GM18507 (cell line): ENCODE measurements at regions not wholly inside any gene's neighbourhood (a gene's known extent, or its start where the extent isn't known, plus 50 kb on each side); places are given as distances from the start of the nearest gene placed in this dataset.
"Not testable (repeated sequence)": the region's sequence is repeated elsewhere in the genome, so short reads cannot be mapped to it uniquely, and the experiment has no call there.

Experiments
- DNase-seq: peaks from one replicate; pipeline ENCODE4 v3.0.0; 2011; ENCODE audit warnings: low read depth; ENCODE audit not compliant: insufficient read length; ENCODE audit errors: extremely low spot score
- FAIRE-seq: peaks from 2 replicates; lab custom pipeline; 2011; peaks lifted over from hg19 to GRCh38; lab: Jason Lieb, UNC

DNA sequence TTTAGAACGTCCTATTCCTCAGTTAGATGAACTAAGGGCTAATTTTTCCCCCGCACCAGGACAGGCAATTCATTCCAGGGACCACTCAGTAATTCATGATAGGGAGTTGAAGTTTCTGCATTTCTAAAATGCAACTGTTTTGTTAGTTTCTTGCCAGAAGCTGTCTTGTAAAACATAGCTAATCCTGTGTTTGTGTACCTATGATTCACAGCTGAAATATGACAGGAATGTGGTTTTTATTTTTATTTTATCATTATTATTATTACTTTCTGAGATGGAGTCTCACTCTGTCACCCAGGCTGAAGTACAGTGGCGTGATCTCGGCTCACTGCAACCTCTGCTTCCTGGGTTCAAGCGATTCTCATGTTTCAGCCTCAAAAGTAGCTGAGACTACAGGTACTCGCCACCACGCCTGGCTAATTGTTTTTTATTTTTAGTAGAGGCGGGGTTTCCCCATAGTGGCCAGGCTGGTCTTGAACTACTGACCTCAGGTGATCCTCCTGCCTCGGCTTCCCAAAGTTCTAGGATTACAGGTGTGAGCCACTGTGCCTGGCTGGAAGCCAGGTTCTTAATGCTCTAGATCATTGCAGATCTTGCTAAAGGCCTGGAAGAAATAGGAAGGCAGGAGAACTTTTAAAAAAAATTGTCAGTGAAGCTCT is 154.8 kb upstream of the FHL2 start:
- no peak for DNase-seq
- FAIRE-seq: no peak

DNA sequence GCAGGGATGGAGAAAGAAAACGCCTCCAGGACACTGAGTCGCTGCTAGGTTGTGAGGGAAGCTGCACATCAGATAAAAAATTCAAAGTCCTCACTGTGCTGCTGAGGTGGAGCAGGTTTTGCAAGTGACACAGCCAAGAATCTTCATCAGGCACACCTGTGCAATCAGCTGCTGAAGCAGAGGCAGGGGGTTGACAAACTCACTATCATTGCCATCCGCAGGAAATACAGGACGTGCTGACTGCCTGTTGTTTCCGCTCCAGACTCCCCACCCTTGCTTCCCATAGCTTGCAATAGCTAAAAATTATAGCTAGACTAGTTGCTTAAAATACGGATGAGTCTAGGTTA is 147.8 kb upstream of the FHL2 start:
- no peak for FAIRE-seq
- DNase-seq: no peak

DNA sequence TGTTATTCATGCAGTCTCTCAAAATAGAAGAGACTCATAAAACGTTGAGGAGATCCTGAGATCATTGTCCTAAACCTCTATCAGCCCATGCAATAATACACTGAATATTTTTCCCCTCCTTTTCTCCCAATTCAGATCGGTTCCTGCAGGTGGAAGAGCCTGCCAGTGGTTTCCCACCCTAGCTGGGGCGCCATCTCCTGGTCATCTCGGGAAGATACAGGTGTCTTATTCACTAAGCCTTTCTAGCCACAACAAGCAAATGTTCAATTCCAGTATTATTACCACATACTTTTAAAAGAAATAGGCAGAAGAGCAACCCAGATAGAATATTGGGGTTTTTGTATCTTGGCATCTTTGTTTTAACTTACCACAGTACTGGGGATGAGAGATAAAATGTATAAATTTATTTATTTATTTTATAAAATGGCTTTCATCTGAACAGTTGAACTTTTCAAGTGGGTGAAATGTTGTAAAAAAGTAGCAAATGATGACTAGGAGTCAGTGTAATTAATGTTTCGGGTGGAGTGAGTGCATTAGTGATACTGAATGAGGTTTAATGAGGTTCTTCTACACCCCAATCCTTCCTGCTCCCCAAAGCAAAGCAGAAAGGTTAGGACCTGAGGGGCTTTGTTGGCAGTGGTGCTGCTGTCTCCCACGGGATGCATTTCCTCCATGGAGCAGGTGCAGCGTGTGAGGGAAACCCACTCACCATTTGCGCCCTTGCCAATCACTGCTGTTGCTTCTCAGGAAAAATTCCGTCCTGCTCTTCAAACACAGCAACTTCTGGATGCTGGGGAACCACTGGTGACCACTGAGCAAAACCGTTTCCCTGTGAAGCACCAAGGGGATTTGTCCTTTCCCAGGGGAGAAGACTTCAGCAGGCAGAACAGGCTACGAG is 147.1 kb upstream of the FHL2 start:
- FAIRE-seq (peak; percentile 18), DNase-seq (peak; percentile 39)

DNA sequence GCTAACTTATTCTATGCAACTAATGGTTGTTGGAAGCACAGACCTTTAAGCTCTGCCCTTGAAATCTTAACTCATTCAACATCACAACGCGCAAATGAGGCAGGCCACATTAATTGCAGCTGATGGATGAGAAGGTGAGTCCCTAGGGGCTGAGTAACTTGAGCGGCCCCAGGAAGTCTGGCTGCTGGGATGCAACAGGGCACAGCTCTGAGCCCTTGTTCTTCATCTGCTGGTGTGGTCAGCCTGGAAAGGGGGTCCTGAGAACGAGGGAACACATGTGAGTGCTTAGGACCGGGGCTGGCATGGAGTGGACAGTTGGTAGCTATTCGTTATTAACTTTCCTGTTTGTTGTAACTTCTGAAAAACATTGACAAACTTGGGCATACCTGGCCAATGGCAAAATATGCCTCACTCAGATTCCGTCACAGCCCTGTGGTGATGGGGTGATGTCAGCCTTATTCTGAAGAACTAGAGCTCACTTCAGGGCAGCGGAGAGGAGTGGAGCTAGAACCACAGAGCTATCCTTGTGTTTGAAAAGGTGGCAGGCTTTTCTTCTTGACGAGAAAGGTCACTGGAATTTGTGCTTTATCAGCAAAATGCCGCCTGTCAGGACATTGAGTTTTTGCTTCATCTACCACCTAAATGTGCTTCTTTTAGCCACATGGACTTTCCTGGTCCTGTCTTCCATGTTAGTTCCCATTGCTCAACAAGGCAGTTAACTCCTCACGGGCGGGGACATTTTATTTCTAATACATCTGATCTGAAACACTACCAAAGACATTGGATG is 145.9 kb upstream of the FHL2 start:
- FAIRE-seq: no peak

DNA sequence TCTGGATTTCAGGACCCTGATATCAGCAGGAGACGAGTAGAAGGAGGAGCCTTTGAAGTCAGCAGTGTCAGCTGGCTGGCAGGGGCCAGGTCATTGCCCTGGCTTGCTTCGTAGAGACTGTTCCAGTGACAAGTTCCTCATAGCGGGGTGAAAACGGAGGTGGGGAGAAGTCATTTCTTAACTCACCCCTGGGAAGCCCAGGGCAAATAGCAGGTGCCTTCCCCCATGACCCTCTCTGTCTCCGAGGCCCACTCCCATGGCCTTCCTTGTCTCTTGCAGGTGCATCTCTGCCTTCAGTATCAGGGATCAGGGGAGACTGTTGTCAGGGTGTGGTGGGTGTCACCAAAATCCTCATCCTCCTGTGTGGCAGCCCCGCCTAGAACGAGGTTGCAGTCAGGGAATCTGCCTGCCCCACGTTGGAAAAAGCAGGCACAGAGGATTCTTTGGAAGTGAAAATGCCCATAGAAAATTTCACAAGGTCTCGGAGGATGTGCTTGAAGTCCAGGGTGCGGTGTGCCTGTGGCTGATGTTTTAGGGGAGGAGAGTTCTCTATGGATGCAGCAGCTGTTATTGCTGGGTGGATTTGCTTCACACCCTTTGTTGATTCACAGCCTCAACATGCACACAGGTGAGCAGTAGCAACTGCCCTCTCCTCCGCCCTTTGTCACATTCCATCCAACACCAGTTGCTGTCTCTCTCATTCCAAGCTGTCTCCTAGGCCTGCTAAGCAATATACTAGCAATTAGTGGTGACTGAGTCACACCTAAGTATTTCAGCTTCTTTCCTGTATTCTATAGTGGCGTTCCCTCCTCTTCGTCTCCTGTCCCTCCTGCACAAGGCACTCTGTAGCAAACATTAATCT is 142.6 kb upstream of the FHL2 start:
- DNase-seq: no peak
- FAIRE-seq: no peak

More for the DNA sequence above, 145.9 kb upstream of the FHL2 start:
- no peak for DNase-seq

DNA sequence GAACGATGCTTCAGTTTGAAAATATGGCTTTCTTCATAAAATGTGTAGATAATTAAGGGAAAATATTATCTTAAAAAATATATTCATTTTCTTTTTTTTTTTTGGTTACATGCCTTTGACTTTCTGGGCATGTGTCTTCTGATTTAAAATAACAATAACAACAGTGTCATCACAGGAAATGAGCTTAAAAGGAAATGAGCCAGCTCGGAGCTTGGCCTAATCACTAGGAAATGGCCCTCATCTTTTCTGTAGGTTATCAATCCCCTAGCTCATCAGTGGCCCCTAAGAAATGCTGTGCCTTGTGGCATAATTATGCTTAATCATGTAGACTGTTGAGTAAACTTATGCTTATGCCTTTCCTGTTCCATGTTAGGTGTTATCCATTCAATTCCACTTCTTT is 141.8 kb upstream of the FHL2 start:
- DNase-seq (no peak), FAIRE-seq (no peak)

DNA sequence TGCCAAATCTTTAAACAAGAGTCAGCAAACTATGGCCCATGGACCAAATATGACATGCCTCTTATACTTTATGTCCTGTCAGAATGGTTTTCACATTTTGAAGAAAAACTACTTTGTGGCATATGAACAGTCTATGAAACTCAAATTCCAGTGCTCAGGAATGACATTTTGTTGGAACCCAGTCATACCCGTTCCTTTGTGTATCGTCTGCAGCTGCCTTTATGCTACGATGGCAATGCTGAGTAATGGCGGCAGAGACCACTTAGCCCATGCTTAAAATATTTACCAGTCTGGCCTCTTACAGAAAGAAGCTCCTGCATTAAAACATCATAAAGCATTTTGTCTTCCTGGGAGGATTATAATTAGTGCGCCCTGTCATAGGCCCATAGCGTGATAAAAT is 140.5 kb upstream of the FHL2 start:
- no peak for FAIRE-seq
- no peak for DNase-seq

DNA sequence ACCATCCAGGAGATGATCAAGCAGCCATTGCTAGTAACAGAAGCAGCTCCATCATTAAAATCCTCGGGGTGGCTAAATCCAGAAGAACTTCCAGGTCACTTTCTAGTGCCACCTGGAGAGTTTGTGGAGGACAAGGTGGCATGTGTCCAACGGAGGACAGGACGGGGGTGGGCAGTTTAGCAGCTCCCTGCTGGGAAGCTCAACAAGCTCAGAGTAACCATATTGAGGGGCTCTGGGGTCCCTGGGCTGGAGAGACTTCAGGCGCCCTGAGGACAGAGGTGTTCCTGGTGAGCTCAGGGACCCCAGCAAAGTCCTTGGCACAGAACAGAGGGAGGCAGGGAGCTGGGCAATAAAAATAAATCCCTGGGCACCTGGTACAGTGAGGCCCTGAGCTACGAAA is 140.0 kb upstream of the FHL2 start:
- FAIRE-seq (no peak), DNase-seq (no peak)

DNA sequence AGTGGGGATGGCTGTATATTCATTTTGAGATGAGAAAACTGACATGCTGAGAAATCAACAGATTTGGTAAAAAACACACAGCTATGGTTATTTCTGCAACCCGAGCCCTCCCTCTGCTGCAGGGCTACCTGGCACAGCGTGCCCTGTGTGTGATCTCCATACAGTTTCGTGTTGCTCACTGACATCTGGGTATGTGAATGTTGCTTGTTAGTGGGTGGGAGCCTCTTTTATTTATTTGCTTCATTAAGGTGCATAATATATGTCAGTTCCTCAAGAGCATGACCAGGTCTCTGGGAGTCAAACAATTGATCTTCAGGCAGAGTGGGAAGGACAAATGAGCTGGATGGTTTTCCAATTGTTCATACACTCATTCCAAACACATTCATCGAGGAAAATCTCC is 139.1 kb upstream of the FHL2 start:
- no peak for FAIRE-seq
- DNase-seq: no peak

DNA sequence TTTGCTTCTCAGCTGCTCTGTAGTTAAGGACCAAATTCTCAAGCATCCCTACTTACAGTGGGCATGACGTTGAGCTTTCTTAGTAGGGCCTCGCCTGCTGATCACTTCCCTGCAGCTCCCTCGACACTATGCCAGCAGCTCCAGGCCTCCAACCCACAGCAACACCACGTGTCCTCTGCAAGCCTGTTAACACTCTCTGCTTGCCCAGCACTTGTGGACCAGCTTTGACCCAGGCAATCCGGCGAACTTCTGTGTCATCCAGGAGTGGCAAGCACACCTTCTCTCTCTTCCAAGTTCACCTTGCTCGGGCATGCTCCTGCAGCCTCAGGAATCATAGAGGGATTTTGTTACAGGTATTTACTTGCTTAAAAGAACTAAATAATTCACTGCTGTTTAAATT is 138.6 kb upstream of the FHL2 start:
- DNase-seq (no peak), FAIRE-seq (no peak)

DNA sequence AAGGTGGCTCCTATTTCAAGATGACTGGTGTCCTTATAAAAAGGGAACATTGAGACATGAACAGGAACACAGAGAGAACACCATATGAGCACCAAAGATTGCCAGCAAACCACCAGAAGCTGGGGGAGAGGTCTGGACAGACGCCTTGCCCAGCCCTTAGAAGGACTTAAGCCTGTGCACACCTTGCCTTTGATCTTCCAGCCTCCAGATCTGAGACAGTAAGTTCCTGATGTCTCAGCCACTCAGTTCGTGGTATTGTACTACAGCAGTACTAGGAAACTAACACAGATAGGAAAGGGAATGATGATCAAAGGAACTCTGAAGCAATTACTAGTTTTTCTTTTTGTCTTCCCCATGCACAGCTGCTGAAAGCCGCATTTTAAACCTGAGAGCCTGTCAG is 137.3 kb upstream of the FHL2 start:
- DNase-seq (no peak), FAIRE-seq (no peak)

DNA sequence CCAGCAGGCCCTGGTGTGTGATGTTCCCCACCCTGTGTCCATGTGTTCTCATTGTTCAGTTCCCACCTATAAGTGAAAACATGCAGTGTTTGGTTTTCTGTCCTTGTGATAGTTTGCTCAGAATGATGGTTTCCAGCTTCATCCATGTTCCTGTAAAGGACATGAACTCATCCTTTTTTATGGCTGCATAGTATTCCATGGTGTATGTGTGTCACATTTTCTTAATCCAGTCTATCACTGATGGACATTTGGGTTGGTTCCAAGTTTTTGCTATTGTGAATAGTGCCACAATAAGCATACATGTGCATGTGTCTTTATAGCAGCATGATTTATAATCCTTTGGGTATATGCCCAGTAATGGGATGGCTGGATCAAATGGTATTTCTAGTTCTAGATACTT is 130.4 kb upstream of the FHL2 start:
- DNase-seq, FAIRE-seq: not testable (repeated sequence)

DNA sequence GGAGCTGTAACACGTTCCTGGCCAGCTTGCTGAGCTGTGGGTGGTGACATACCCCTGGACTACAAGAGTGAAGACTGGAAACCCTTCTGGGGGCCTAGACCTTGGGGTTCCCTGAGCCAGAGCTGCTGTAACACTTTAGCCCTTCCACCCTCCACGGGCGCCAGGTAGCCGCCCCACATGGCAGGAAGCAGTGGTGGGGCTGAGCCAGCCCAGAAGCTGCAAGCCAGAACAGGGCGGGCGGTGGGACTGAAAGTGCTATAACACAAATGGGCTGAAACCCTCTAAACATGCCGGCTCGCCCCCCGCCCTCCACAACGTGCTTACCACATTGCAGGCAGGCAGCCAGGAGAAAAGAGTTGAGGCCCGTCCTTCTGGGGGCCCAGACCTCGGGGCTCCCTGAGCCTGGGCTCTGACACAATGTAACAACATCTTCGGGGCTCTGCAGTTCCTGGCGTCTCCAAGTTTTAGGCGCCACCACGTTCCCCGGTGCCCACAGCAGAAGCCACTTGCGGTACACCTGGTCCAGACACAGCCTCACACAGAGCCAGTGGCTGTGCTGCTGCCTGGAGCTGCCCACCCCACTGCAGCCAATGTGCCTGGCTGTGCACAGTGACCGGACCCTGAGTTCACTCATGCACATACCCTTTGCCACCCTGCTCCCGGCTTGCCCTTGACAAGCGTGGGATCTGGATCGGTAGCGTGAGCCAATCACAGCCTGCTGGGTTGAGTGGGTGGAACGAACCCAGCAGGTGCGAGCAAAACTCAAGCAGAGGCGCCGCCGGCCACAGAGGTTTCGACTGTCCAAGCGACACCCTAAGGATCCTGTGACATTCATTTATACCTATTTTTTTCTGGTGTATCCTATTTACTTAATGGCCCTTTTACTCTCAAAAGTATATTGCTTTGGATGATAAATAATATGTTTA is 127.4 kb upstream of the FHL2 start:
- FAIRE-seq (no peak), DNase-seq (no peak)

DNA sequence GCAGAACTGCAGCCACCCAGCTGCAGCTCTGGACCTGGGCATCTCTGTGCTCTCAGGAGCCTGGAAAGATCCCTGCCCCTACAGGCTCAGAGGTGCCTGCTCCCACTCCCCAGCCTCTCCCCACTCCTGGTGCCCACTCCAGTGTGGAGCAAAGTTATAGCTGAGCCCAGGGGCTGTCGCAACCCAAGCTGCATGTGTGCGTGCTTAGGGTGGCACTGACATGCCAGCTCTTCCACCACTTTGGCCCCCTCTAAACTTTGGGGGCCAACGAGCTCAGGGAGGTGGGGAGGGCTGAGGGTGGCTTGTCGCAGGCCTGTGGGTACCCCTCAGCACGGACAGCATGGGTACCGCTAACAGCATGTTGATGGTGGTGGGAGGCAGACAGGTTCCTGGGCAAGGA is 126.3 kb upstream of the FHL2 start:
- no peak for DNase-seq
- no peak for FAIRE-seq

DNA sequence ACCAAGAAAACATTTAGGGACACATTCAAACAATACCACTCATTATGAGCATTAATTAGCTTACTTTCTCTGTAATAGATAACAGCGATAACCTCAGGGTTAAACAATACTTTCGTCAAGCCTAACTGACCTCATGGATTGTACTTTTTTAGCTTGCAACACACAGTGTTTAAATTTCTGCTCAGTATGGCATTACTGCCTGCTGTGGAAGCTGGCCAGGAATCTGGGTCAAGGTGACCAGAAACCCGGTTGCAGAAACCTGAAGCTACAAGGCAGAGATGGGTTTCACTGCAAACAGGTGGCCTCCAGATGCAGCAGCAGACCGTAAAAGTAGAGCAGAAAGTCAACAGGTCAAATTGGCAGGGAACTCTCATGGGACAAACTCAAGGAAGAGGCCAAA is 123.8 kb upstream of the FHL2 start:
- DNase-seq: no peak
- FAIRE-seq: no peak

DNA sequence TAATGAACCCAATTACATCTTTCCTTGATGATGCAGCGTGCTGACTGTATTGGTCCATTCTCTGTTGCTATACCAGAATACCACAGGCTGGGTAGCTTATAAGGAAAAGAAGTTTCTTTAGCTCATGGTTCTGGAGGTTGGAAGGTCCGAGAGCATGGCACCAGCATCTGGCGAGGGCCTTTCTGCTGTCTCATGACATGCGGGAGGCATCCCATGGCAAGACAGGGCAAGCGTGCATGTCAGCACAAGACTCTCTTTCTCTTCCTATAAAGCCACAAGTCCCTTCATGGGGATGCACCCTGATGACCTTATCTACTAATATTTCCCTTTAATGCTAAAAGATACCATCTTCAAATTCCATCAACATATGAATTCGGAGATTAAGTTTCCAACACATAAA is 122.8 kb upstream of the FHL2 start:
- FAIRE-seq (no peak), DNase-seq (no peak)

DNA sequence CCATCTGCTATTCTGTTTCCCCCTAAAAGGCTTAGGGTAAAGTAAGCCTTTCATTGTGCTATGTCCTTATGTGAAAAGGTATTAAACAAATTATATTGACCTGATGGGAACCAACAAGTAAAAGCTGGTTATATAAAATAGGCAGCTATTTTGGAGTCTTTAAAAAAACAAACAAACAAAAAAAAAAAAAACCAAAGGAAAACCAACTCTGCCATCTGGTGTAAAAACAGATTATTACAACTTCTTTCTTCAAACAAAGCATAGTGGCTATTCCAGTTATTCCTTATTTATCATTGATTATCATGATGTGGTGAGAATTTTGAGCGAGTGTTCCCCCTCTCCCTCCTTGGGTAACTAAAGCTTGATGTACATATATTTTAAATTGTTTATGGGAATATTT is 122.3 kb upstream of the FHL2 start:
- FAIRE-seq: no peak
- no peak for DNase-seq

DNA sequence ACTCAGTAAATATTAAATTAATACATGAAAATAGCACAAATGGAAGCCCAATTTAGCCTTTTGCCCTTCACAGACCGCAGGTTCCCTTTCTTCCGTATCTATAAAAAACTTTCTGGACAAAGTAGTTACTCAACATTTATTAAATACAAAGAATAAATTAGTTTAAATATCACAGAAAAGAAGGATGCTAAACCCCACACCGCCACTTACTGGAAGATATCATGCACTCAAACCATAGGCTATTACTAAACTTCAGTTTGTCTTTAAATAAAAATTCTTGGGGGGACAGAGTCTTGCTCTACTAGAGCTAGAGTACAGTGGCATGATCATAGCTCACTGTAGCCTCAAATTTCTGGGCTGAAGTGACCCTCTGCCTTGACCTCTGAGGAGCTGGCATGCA is 120.7 kb upstream of the FHL2 start:
- no peak for DNase-seq

DNA sequence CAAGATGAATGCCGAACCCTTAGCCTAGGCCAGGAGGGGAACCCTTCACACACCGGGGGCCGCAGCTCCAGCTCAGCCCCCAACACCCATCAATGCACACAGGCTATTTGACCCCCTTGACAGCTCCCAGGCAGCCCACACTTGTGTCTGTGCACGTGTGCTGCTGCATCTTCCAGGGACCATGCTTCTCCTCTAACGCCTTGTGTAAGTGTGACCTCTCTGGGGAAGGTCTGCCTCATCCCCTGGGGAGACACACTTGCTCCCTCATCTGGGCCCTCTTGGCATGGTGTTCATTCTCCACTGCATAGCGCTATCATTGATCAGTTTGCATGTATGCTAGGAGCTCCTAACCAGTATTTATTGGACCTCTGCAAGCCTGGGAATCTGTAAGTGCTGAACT is 120.0 kb upstream of the FHL2 start:
- no peak for FAIRE-seq
- DNase-seq: no peak

More for the DNA sequence above, 120.7 kb upstream of the FHL2 start:
- no peak for FAIRE-seq
